ENCODE measurements at regions not wholly inside any gene's neighbourhood (a gene's known extent, or its start where the extent isn't known, plus 50 kb on each side); places are given as distances from the start of the nearest gene placed in this dataset.

DNA sequence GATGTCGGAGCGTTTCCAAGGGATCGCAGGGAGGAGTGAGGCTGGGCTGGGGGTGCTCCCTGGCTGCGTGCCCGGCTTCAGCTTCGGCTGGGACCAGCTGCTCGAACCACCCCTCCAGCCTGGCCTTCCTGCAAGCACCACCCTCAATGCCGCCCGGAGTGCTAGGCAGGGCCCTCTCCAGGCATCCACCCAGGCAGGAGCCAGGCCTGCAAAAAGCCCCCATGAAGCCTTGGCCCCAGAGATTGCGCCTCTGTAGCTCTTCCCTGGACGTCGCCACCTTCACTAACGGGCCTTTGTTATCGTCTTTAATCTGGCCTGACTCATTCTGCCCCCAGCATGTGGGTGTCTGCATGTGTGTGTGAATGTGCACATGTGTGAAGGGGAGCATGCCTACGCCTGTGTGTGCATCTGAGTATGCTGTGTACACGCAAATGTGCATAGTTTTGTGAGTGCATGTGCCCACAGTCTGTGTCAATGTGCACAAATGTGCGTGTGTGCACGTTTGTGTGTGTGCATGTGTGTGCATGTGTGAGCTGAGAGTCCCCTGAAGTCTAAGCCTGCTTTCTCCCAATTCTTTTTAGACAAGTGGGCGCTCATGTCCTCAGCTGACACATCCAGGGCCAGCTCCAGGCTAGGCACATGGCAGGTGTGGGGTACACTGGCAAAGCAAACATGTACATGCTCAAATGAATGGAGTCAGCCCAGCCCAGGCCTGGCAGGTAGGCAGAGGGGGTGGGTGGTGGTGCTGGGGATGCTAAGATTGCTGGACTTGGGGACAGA lies 195.4 kb upstream of the C14orf180 start:
- DNase-seq (ENCODE audit: insufficient read length, low spot score) (no peak), FAIRE-seq (no peak)

DNA sequence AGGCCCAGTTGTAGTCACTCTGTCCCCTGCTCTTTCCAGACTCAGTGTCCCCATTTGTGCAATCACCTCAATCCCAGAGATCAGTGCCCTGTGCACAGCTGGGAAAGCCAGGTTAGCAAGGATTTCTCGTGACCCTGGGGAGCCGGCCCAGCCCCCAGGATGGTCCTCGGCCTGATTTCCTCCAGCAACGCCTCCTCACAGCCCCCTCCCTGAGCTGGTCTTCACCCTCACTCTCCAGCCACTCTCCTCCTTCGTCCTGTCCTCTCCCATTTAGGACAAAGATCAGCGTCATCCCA lies 194.8 kb upstream of the C14orf180 start:
- FAIRE-seq (no peak), DNase-seq (ENCODE audit: insufficient read length, low spot score) (no peak)

DNA sequence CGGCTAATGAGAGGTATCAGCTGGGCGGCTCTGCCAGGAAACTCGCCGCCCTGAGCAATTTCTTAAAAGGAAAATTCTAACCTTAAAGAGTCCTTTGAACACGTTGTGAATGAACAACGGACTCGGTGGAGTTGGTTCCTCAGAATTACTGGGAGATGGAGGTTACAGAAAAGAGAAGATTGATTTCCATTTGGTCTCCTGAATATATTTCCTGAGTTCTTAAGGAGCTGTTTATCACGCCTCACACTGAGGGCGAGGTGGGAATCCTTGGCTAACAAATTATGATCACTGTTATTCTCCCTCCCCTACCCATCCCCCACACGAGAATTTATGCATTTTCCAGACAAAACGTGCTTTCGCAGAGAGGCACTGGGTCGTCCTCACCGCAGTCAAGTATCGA lies 194.5 kb upstream of the C14orf180 start:
- no peak for DNase-seq (ENCODE audit: insufficient read length, low spot score)
- FAIRE-seq, result no peak

DNA sequence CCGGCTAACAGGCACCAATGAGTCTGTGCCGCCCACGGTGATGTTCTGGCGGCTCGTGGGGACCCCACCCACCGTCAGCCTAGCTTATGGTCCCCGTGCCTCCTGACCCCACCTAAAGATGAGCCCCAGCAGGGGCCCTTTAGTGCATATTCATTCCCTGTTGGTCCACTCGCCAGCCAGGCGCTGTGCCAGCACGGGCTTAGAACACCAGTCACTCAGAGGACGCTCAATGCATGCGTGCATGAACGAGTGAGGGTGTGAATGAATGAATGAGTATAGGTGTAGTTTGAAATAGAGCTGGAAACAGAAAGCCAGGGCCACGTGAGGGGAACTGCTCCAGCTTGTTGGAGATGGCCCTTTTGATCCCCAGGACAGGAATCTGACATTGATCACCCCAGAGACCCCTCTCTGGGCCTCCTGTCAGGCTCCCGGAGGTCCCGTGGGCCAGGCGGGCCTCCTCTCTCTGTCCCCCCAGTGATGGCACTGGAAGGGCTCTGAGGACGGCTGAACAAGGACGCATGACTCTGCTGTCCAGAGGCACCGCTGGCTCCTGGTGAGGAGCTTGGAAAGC lies 193.9 kb upstream of the C14orf180 start:
- no peak for FAIRE-seq
- no peak for DNase-seq (ENCODE audit: insufficient read length, low spot score)

DNA sequence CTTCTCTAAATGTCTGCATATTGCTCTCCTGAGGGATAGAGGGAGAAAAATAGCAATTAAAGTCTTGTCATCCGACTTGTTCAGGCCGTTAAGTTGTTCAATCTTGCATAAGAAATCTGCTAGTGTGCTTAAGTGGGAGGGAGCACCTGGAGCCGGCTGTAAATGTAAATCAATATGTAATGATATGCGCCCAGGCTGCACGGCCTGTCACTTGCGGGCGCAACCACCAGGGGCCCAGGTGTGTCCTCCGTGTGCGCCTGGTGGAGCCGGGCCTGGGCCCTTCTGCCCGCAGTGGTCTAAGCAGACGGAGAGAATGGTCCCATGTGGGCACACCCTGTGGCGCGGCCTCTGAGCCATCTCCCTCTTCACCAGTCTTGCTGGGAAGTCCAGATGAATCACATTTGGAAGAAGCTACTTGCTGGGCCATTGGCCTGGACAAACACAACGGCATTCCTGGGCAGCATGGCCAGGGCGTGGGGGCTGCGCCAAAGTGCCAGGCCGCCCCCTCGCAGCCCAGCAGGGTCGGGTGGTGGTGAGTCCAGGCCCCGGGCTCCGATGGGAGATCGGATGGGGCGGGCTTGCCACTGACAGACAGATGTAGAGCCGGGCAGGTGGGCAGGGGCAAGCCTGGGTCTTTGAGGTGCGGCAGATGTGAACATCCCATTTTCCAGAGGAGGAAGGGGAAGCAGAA lies 193.3 kb upstream of the C14orf180 start:
- no peak for FAIRE-seq
- DNase-seq (ENCODE audit: insufficient read length, low spot score), result no peak

DNA sequence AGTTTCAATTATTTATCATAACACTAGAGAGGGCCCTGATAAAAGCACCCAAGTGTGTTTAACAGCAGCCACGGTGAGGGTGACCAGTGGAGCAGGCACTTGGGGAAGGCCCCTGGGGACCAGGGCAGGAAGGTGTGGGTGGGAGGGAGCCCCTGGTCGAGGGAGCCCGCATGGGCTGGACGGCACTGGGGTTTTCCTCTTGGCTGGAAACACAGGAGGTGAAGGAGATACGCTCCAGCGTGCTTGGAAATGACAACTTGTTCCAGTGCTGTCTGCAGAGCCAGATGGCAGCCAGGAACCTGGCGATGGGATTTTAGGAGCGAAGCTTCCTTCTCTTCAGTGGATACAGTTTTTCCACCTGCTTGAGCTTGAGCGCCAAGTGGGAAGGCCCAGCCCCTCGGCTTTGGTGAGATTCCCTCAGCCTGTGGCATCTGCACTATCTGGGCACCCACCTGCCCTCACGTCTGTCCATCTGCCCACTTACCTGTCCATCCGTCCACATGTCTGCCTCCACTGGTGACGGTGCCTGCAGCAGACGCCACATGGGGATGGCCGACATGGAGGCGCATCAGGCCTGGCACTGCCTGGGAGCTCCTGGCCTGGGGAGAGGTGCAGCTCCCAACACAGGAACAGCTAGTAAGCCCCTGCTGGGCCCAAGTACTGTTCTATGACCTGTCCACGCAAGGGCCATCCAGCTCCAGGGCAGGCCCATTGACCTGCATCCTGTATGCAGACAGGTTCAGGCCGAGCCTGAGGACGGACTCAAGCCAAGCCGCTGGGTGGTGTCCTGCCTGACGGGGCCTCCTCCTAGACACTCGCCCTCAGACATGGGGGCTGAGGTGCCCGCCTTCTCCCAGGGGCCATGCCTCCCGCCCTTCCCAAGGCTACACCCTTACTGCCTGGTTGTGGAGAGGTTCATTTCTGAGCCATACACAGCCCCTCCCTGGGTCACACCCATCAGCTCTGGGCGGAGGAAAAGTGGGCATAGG lies 192.2 kb upstream of the C14orf180 start:
- DNase-seq (ENCODE audit: insufficient read length, low spot score) (peak; percentile 4), FAIRE-seq (no peak)

DNA sequence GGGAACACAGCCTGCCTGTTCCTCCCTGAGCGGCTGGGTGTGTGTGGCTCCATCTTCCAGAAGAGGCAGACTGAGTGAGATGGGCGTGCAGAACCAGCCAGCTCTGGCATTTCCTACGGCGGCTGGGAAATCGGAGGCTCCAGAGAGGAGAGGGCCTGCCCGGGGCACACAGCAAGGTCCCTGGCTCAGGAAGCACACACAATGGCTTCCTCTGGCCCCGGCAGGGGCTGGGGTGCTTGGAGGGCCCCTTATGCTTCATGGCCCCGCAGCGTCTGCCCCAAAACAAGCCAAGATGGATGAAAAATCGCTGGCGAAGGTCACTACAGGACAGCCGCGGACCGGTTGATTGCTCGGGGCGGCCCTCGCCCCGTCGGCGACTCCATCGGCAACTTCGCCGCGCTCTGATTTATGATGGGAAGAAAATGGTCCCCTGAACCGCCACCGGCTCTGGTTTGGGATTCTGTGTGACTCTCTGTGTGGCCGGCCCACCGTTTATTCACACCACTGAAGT lies 191.5 kb upstream of the C14orf180 start:
- DNase-seq (ENCODE audit: insufficient read length, low spot score), result peak; percentile 0
- no peak for FAIRE-seq

DNA sequence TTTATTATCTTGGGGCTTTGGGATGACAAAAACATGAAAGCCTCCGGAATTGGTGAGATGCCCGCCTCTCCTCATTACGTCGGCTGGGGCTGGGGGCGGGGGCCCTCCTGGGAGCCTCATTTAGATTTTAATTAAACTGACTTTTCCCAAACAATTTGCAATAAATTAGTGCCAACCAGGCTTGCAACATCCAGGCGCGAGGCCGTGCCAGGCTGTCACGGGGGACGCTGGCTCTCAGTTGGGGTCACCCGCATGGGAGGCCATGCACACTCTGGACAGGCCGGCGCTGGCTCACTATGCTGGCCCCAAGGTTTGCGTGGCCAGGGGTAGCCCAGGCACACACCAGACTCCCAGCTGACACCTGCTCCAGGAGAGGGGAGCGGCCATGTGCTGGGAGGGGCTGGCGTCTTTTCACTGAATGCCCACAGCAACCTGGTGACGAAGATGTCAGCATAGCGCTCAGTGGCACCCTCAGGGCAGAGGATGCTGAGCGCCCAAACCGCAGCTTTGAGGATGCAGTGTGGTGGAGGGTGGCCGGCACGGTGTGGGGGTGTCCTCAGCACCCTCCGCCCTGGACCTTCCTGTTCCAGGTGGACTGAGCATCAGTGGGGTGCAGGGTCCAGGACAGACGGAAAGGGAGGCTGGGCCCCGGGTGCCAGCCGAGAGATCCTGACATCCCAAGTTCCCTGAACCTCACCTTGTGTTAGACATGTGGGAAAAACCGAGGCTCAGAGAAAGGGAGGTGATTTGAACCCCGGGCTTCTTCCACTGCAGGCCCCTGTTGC lies 190.8 kb upstream of the C14orf180 start:
- FAIRE-seq, result no peak
- peak; percentile 3 for DNase-seq (ENCODE audit: insufficient read length, low spot score)

DNA sequence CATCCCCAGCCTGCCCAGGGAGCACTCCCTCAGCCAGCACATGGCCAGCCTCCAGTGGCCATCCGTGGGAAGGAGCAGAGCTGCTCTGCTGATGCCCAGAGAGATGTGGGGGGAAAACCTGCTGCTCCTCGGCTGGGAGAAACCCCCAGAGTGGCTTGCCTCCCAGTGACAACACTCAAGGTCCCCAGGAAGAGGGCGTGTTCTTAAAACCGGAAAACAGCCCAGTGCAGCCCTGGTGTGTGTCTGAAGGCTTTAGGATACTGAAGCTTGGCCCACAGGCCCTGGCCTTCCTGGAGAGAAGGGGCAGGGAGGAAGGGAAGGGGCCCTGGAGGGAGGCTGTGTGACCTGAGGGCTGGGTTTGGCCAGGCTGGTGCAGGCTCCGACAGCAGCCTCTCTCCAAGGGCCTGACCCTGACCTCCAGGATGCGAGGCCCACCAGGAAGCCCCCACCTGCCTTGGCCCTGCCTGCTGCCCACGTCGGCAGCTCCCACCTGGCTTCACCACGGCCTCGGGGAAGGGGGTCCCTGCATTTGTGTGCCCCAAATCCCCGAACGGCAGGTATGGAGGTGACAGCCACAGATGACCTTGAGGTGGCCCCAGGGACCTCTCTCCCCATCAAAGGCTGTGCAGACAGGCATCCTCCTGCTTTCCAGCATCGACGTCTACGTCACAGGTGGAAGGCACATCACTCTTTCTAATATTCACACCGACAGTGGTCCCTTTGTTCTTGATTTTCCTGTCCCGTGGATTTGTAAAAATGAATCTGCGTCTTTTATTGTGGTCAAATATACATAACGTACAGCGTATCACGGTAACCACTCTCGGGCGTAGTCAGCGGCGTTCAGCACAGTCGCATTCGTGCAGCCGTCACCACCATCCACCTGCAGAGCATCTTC lies 190.0 kb upstream of the C14orf180 start:
- FAIRE-seq (no peak), DNase-seq (ENCODE audit: insufficient read length, low spot score) (peak; percentile 7)

DNA sequence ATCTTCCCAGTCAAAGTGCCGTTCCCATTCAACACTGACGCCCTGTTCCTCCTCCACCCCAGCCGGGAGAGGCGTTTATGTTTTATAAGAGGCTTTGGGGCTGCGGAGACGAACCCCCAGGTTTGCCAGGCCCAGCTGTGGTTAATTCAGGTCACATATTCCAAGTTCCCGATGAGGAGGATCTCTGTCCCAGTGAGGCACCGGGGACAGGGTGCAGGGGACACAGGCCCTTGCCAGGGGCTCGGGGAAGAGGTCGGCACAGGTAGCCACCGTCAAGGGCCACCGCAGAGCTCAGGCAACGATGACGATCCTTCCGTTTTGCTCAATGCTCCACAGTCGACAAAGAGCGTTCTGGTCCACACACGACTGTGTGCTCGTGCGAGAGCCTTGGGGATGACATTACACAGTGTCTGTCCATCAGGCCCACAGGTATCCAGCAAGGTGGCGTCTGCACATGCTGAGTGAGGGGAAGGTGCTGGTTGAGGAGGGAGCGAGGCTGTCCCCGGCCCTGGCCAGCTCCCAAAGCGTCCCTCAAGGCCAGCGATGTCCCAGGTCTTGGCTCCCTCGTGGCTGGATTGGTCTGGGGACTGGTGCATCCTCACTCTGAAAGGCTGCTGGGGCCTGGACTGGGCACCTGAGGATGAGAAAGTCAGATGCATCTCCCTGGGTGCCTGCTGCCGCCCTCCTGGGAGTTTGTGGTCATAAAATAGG lies 189.2 kb upstream of the C14orf180 start:
- FAIRE-seq, result no peak
- peak; percentile 4 for DNase-seq (ENCODE audit: insufficient read length, low spot score)

DNA sequence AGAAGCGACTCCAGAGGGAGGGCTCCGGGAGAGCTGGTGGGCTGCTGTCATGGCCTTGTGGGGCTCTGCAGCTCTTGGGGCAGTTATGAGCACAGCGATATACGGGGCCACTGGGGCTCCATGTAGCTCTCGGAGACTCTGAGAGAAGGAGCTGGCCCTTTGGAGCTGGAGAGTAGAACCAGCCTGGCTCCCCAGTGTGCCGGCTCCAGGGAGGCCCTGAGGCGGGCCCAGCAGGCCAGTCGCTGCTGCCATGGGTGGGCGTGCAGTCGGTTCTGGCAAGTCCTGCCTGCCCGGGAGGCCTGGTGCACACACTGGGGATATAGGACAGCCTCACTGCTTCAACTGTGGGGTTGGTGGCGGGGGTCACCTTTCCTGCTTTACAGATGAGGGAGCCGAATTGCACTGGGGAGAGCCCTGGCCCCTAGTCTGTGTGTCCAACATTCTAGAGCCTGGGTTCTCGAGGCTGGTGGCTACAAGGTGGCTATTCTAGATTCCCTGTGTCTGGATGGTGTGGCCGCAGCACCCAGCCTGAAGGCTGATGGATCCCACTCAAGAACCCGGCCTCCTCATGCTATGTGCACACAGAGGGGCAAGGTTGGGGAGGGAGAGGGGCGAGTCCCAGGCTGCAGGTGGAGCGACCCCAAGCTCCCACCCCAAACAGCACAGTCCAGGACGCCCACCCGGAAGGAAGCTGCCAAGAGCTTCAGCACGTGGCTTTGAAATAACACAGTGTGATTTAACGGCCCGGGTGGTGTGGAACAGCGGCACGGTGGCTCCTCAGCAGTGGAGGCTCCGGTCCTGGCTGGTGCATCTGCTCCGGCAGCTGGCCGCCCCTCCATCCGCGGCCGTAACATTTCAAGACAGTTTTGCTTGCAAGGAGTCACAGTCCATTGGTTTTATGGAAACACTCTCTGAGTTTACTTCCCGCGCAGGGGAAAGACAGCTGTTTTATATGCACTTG lies 188.3 kb upstream of the C14orf180 start:
- no peak for FAIRE-seq
- peak; percentile 3 for DNase-seq (ENCODE audit: insufficient read length, low spot score)

DNA sequence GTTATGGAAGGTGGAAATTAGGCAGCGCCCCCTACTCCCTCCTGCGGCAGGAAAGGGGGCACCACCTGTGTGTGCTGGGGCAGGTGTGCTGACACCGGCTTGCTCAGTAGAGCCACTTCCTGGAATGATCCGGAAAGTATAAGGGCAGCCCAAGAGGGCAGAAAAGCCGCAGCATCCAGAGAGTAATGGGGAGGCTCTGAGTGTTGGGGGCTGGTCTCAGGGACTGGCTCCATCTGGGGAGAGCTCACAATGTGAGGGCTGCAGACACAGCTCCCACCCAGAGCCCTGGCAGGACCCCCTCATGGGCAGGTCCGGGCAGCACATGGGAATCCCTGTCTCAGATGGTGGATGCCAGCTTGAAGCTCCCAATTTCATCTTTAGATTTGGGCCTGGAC lies 187.6 kb upstream of the C14orf180 start:
- DNase-seq (ENCODE audit: insufficient read length, low spot score) (peak; percentile 13), FAIRE-seq (no peak)

DNA sequence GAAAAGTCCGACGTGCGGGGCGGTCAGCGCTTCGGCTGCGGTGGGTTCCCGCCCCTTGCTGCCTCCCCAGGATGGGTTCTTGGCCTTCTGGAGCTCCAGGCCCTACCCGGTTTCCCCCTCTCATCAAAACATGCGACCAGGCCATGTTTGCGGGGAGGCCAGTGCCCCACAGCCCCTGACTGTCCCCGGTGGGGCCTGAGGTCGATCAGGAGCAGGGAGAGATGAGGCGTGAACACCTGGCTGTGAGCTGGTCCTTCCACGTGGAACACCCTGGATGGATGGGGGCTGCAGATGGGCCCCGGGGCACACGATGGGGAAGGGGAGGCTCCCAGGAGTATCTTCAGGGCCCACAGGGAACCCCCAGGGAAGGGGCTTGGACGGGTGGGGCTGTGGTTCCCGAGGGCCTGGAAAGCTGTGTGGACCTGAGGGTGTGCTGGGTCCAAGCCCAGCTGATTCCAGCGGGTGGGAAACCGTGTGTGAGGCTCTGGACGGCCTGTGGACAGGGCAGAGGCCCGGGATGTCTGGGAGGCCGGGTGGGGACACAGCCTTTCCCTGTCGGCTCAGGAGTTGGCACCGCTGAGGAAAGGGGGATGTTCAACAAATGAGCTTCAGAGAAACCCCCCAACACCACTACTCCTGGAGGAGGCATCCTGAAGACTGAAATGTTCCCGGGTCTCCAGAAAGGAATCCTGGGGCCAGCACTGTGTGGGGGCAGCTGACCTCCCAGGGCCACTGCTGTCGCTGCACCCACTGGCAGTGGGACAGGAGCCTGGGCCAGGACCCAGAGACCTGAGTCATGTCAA lies 187.0 kb upstream of the C14orf180 start:
- FAIRE-seq (no peak), DNase-seq (ENCODE audit: insufficient read length, low spot score) (peak; percentile 3)

DNA sequence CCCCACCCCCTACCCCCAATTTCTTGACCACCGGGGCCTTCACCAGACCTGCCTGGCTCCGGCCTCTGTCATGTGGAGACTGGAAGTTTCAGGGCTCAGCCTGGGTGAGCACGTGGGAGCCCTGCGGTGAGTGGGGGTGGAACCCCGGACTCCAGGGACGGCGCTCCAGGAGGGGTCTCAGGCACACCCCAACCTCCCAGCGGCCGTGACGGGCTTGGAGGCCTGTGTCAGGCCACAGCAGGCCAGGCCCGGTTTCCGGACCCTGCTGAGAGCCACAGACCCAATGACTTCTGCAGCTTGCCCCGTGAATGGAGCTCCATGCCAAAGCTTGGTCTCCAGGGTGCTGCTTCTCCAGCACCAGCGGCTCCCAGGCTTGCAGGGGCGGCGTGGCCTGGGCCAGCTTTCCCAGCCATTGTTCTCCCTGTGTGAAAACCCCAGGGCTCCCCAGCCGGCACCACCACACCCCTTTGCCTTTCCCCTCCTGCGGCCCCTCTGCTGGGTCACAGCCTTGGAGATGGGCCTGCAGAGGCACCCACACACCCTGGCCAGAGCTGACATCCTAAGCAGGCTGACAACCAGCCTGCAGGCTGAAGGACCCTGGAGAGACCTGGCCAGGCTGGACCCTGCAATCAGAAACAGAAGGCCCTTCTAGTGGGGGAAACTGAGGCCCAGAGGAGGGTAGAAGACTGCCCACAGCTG lies 186.2 kb upstream of the C14orf180 start:
- DNase-seq (ENCODE audit: insufficient read length, low spot score) (no peak), FAIRE-seq (no peak)

DNA sequence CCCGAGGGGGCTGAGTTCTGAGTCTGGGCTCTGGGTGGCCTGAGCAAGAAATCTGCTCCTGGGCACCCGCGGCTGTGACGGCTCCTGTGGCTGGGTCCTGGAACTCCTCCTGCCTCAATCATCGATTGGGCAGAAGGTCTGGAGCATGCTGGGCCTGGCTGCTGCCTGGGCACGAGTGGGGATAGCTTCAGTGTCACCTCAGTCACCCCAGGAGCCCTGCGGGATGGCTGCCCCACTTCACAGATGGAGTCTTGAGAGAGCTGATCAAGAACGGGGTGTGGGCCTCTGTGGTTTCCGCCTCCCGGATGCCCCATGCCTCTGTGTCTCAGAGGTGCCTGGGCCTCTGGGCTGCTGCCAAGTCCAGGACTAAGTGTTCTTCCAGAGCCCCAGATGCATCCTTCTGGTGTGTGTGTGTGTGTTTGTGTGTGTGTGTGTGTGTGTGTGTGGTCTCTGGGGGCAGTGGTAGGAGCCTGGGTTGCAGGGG lies 185.6 kb upstream of the C14orf180 start:
- peak; percentile 14 for FAIRE-seq

DNA sequence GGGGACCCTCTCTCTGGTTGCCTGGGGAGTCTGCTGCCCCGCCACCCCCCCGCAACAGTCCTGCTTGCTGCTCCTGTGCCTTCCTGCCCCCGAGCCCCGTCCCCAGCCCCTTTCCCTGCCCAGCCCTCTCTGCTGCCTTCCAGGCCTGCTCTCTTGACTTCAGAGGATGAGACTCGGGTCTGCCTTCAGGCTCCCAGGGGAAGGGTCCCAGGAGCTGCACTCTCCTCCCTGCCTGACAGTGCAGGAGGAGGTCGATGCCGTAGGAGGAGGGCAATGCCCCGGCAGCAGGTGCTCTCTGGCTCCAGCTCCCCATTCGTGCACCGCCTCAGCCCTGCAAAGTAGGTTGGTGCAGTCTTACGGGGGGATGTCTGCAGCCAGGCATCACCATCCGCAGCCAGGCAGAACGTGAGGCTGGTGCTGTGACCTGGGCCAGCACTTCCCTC lies 185.1 kb upstream of the C14orf180 start:
- FAIRE-seq (no peak), DNase-seq (ENCODE audit: insufficient read length, low spot score) (no peak)

More for the DNA sequence above, 185.6 kb upstream of the C14orf180 start:
- peak; percentile 55 for DNase-seq (ENCODE audit: insufficient read length, low spot score)
